ENCODE measurements at regions not wholly inside any gene's neighbourhood (a gene's known extent, or its start where the extent isn't known, plus 50 kb on each side); places are given as distances from the start of the nearest gene placed in this dataset.
"Not testable (repeated sequence)": the region's sequence is repeated elsewhere in the genome, so short reads cannot be mapped to it uniquely, and the experiment has no call there.

DNA sequence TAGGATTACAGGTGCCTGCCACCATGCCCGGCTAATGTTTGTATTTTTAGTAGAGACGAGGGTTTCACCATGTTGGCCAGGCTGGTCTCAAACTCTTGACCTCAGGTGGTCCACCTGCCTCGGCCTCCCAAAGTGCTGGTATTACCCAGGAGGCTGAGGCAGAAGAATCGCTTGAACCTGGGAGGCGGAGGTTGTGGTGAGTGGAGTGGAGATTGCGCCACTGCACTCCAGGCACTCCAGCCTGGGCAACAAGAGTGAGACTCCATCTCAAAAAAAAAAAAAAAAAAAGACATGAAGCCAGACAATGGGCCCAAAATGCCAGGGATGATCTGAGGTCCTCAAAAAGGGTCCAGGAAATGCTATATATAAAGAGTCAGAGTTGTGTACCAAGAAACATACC is 392.9 kb downstream of the SEC14L1 start:
- not testable (repeated sequence) for DNase-seq

DNA sequence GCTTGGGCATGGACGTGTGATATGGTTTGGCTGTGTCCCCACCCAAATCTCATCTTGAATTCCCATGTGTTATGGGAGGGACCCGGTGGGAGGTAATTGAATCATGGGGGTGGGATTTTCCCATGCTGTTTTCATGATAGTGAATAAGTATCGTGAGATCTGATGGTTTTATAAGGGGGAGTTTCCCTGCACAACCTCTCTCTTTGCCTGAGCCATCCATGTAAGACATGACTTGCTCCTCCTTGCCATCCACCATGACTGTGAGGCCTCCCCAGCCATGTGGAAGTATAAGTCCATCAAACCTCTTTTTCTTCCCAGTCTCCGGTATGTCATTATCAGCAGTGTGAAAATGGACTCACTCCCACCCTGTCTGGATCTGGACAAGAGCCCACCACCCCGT is 393.4 kb downstream of the SEC14L1 start:
- no peak for DNase-seq

DNA sequence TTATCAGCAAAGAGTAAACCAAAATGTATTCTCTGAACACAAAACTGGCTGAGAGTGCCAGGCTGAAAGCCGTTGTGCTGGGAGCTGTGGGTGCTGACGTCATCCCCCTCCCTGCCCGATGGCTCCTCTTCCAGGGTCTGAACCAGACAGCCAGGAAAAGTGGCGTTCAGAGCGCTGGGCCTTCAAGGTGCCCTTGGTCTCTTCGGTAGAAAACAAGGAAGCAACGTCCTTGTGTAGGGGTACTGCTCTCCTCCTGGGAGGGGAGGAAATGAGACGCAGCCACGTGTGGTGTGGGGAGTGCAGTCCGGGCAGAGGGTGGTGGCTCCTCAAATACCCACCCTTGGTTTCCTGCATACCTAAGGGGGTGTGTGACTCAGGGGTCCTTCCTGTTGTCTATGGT is 394.7 kb downstream of the SEC14L1 start:
- no peak for DNase-seq

DNA sequence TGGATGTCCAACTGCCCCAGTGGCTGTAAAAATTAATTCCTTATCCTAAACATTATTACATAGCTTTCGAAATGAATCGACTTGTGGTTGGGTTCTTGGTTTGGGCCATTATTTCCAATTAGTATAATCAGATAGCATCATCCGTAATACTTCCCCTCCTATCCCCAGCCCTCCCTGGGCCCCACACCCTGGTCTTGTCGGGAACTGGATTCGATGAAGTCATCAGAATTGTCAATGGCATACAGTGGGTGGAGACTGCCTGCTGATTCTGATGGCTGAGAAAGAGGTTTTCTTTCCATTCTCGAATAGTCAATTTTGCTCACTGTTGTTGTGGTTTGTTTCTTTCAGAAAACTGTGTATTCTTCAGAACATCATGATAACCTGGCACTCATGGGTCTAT is 395.1 kb downstream of the SEC14L1 start:
- DNase-seq, result no peak

DNA sequence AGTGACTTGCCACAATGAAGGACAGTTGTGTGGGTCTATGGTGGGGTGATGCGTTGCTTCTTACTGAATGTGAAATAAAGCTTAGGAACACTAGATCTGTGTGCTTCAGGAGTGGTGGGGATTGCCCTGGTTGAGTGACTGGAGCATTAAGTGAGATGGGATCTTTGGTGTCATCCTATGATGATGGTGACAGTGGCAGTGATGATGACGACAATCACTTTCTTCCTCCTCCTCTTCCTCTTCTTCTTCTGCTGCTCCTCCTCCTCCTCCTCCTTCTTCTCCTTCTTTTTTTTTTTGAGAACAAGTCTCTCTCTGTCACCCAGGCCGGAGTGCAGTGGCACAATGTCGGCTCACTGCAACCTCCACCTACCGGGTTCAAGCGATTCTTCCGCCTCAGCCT is 396.8 kb downstream of the SEC14L1 start:
- no peak for DNase-seq

DNA sequence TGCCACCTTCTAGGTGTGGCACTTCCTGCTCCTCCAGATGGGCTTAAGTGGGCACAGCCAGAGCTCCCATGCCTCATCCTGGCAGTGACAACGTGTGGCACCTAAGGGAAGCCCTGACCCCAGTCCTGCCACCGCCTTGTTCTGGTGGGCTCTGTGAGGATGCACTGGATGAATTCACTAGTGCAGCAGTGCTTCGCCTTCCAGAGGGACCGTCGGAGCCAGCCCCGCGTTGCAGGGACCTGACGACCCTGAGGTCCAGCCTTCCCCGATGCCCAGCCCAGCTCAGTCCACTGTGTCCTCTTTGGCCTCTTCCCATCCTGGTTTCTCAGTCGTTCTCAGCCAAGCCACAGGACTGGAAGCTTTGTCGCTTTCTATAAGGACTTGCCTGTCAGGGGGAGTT is 399.8 kb downstream of the SEC14L1 start:
- no peak for DNase-seq

DNA sequence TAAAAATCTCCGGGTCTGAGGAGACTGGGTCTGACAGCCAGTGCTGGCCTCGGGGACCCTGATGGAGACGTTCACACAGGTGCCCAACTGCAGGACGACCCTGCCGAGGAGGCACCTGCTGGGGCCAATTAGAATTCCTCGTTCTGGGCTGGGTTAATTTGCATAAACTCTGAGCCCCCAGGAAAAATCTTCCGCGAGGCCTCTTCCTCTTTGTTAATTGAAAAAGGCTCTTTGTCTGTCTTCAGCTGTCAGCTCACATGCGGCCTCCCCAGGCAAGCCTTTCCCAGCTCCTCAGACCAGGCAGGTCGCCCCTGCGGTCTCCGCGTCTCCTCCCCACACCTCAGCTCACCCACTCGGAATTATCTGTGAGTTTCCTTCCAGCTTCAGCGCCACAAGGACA is 400.2 kb downstream of the SEC14L1 start:
- DNase-seq, result no peak

DNA sequence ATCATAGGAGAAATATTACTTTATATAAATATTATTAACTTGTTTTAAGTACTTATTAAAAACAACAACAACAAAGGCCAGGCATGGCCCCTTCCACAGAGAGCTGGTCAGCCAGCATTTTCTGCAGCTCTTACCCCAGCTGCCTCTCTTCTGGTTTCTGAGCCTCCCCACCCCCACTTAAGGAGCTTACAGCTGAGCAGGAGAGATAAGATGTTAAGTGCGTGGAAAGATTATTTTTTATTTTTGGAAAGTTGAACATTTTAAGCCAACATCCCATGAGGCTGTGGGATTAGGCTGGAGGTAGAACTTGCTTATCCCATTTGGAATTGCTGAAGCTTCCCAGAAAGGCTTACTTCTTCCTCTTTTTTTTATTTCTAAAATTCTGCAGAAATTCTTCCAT is 401.2 kb downstream of the SEC14L1 start:
- DNase-seq, result no peak

DNA sequence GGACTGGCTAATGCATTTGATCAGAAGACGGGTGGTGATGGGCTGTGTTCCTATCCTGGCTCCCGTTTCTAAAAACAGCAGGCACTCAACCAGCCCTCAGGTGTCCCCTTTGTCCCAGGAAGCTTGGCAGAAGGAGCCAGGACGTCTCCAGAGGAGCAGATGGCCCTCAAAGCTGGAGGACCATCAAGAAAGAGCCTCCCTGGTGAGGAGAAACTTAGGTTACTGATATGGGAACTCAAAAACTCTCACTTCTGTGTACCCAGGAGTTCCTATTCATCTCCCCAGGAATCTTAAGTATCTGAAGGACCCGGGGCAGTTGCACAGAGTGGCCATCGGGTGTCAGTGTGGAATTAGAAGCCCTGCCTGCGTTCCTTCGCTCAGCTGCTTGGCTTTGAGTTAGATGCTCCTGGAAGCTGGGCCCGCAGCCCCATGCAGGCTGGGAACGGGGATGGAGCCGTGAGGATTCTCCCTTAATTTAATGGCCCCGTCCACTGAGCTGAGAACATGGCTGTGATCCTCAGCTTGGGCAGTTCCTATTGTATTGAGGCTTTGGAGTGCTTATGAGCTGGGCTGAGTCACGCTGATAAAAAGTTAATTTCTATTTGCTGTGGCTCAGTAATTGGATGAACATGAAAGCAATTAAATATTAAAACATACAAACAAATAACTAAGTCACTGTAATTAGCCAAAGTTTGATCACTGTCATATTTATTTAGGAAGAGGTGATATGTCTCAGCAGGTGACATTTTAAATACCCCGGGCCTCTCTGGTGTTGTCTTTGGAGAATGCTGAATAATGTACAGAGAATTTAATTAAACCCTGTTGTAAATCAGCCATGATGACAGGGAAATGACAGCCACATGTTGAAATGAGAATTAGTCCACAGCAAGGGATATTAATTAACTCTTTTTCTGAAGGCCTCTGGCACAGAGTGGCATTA is 402.1 kb downstream of the SEC14L1 start:
- DNase-seq, result peak; percentile 4

DNA sequence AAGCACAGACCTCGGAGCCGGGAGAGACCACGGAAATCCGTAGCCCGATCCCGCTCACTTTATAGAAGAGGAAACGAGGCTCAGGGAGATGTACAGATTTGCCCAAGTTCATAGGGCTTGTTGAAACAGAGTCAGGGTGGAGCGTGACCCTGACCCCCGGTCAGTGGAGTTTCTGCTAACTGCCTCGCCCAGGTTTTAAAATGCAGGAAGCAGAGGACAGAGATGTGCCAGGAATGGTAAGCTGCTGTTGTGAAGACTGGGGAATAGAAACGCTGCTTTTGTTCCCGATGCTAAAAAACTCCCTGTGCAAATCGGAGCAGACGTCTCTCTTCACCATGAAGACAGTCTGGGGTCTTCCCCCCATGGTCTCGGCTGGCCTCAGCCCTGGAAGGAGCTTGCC is 403.0 kb downstream of the SEC14L1 start:
- no peak for DNase-seq

DNA sequence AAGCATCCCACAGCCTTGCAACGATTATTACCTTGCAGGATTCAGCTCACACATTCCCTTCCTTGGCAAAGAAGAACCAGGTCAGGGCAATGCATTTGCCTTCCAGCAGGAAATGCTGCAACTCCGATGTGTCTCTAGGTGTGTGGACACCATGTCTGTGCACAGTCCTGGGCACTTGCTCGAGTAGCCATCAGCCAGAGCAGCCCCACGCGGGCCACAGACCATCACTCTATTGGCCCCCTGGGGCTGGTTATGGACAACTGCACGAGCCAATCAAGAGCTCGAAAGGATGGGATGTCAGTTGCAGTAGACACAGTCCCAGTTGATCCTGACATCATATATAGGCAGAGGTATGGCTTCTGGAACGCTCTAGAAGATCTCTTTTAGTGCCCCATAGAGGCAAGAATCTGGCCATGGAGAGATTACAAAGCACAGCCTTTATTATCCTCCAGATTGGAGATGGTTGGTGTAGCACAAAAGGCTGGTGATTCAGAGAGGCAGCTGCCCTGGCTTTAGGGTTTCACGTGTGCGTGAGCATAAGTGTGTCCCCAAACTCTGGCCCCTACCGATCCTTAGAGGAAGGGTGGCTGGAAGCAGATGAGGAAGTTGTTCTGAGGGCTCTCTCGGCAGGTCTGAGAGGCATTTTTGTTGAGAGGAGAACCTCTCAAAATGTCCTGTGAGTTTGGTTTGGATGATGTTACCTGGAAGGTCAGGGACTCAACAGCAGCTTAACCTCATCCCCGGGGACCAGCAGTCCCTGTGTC is 403.8 kb downstream of the SEC14L1 start:
- DNase-seq, result no peak

DNA sequence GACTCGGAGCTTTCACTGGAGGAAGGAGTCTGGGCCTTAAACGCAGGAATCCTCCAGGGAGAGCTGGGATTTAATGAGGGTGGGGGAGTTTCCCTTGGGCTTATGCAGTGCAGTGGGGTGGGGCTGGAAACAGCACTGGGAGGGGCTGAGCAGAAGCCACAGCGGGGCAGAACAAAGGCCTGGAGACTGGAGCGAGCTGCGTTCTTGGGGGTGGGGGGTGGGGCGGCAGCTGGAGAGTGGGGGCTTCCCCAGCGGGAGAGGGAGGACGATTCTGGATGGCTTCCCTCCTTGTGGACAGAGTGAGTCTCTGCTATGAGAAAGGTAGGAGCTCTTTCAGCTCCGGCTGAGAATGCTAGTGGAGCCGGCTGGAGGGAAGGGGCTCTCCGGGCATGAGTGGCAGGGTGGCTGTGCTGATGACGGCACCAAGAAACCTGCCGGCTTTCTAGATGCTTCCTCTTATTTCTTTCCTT is 406.0 kb downstream of the SEC14L1 start:
- DNase-seq, result no peak

DNA sequence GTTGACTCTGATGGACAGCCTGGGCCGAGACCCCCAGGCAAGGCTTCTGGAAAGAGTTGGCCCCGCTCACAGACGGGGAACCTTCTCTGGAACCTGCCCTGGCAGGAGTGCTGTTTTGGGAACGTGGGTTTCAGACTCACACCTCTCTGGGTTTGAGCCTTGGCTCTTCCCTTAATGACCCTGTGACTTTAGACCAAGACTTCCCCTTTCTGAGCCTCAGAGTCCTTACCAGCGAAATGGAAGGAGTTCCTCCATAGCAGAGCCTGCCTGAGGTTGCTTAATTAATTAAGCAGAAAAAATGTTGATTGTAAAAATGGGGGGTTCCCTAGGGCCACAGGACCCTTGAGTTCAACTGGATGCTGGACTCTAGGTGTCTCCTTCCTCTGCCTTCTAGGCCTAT is 408.2 kb downstream of the SEC14L1 start:
- DNase-seq, result no peak

DNA sequence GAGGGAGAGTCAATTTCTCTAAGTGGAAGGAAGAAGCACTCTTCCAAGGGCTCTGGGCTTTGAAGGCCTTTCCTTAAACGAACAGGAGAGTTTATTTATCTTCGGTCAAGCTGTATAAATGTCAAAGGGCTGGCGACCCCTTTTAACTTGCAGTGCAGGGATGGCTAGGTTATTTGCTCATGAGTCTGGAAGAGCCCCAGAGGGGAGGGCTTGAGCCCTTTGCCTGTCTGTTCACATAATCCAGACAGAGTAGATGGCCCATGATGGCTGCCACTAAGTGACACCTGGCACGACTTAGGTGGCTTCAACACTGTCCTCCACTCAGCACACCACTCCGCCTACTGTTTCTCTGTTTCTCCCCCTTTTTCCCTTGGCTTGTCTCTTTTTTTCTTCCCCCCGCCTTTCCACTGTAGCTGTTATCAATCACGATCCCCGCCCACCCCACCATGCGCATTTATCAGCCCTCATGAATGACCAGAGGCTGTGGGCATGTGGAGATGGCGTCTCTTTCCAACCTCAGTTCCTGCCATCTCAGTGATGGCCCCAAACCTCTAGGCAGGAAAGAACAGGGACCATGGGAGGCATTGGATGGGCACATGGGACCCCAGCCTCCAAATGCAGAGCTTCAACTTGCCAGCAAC is 408.7 kb upstream of the TNRC6C start:
- DNase-seq, result no peak

DNA sequence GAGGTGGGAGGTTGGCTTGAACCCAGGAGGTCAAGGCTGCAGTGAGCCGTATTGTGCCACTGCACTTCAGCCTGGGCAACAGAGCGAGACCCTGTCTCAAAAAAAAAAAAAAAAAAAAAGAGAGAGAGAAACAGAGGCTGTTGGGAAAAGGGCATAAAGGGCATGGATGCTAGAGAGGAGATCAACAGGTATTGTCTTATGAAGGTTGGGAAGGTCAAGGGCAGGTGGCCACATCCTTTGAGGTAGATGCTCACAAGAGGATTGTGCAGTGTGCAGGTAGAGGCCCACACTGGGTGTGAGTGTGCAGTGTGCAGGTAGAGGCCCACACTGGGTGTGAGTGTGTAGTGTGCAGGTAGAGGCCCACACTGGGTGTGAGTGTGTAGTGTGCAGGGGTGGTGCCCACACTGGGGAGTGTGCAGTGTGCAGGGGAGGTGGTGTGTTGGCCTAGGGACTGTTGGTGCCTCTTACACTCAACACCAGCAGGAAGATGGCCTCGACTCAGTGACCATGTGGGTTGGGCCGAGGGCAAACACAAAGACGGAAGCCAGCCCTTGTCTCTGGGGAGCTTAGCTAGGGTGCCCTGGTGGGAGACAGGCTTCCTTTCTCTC is 404.9 kb upstream of the TNRC6C start:
- no peak for DNase-seq

DNA sequence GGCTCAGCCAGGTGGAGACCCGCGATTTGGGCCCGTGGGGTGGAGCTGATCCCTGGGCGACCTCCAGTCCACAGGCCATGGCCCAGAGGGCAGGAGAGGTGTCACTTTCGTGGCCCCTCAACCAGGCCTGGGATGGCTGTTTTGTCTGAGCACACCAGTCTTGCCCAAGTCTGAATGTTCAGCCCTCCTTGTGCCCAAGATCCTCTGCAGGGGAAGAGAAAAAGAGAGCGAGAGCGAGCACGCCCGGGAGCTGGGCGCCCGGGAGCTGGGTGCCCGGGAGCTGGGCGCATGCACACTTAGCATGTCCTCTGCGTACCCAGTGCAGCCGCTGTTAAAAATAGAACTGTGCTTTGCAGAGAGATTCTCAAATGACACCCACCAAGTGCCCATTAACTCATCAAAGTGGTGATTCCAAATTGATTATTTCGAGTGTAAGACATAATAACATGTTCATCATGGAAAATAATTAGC is 403.3 kb upstream of the TNRC6C start:
- DNase-seq, result no peak

DNA sequence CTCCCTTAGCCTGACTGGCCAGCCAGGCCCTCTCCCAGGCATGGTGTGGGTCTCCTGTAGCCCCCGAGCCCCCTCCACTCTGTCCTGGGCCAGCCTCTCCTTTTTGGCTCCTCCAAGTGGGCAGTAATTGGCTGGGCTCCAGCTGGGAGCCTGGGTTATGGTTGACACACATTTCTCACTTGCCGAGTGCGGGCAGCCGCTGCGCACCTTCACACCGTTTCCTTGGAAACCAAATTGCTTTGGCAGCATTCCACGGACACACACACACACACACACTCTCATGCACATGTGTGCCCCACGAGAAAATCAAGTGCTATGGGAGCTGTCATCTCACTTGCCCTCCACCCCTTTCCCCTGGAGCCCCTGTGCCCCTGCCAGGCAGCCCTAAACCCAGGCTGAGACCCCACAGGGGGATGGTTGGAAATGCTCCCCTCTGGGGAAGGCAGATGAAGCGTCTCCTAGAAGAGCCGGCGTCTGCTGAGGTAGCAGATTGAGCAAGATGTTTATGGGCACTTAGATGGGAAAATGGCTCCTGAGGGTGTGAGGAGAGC is 402.7 kb upstream of the TNRC6C start:
- no peak for DNase-seq

DNA sequence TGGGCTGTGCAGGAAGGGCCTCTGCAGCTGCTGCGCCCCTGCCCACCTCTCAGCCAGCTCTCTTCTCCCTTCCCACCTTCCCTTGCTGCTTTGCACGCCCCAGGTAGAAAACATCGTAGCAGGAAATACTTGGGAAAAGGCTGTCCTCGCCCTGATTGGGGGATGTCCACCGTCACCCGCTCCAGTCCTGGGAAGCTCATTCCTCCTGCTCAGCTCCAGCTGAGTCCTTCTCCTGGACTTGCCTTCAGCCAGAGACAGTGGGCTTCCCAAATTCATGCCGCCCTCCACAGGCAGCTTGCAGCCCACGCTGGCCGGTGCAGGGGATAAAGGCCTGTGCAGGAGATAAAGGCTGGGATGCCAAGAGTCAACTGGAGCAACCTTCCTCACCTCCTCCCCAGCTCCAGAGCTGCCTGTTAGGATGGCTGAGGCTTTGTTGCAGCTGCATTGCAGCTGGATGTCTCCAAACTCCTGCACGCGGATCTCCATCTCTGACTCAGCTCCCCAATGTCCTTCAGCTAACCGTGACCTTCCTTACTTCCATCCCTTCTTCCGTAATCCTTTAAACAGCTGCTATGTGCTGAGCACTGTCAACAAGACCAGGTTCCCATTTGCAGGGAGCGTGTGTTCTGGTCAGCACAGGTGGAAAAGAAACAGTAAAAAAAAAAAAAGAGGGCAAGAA is 402.0 kb upstream of the TNRC6C start:
- DNase-seq, result no peak

DNA sequence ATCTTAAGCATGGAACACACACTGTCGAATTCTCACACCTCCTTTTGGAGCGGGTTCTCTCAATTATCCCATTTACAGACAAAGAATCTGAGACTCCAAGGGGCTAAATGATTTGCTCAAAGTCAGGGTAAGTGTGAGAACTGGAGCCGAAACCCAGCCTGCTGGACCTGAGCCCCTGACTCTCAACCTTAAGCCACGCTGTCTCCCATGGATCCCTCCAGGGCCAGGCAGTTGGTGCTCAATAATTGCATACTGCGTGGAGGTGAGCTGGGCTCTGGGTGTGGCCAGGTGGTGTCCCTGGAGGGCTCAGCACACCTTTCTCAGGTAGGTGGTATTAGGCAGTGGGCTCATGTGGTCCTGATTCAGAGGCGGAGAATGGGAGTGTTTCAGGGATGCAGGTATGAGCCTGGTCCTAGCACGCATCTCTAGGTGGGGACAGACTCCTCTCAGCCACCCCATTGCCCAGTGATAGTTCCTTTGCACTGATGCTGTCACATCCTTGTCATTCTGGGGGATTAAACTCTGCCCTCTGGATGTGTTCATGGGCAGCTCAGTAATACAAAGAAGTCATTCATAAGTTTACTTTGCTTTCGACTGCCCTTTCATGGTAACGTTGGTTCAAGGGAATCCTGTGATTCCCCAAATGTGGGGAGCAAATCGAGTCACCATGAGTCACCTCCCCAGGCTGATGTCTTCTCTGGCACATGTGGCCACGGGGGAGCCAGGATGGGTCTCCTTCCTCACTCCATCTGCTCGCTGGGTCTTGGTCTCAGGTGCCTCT is 399.5 kb upstream of the TNRC6C start:
- no peak for DNase-seq

DNA sequence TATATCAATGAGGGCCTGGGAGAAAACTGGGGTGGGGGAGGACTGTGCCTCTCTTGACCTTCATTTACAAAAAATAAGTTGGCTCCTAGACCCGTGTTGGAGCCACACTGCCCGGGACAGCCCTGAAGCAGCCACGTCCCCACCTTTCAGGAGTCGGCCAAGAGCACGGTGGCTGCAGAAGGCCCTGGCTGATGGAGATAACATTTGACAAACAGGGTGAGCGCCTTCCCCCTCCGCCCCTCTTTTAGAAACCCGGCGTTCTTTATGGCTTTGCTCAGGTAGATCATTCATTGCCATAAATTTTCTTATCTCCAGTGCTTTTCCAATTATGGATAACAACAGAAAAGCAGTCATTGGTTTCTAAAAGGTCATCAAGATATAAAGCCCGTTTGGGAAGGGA is 398.1 kb upstream of the TNRC6C start:
- no peak for DNase-seq

DNA sequence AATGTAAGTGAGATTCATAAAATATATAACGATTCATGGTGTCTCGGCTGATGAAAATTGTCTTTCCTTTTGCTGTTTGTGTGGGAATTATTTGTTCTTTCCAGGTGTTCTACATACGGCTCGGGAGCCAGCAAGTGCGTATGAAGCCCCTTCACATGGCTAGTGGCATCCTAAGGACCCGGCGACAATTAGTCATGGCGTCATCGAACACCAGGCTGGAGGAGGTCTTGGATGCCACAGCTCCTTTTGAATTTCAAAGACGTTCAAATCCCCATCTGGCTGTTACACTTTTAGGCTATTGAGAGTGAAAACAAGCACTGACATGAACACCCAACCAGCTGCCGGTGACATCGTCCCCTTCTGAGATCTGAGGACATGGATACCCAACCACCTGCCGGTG is 397.7 kb upstream of the TNRC6C start:
- no peak for DNase-seq
